PFSK-1 (cell line): ENCODE measurements at regions not wholly inside any gene's neighbourhood (a gene's known extent, or its start where the extent isn't known, plus 50 kb on each side); places are given as distances from the start of the nearest gene placed in this dataset.

ENCODE experiments used
- FOXP2 ChIP-seq: optimal IDR thresholded peaks from 2 replicates; pipeline ENCODE3; 2011; ENCODE audit warnings: borderline replicate concordance, control low read depth, inconsistent platforms; ENCODE audit not compliant: insufficient read depth; ENCODE audit errors: extremely low read length, extremely low read depth
- POLR2AphosphoS5 ChIP-seq: IDR thresholded peaks from 2 replicates; pipeline ENCODE4 v1.6.1; 2012; ENCODE audit warnings: low read depth, mild to moderate bottlenecking, control low read depth, low read length, moderate library complexity
- SIN3A ChIP-seq: IDR thresholded peaks from 2 replicates; pipeline ENCODE4 v1.6.1; 2012; ENCODE audit warnings: mild to moderate bottlenecking, low read length, moderate library complexity, borderline replicate concordance; ENCODE audit not compliant: insufficient read depth
- TAF1 ChIP-seq: IDR thresholded peaks from 2 replicates; pipeline ENCODE4 v1.6.1; 2012; ENCODE audit warnings: low read length, control low read depth, borderline replicate concordance; ENCODE audit not compliant: insufficient read depth
- TF ChIP-seq, protein P1 (sequence below), 2 experiments: IDR thresholded peaks; 2 replicates each; pipeline versions ENCODE4 v1.6.1 to v1.8.0; 2011 to 2012; ENCODE audit warnings: low read depth in 2 of 2, low read length in 2 of 2, control low read depth in 1 of 2, inconsistent platforms in 1 of 2, mild to moderate bottlenecking in 1 of 2, moderate library complexity in 1 of 2; ENCODE audit not compliant: insufficient read depth in 1 of 2

GRCh38 chr9:115986508-115986907 is 167.1 kb upstream of the PAPPA start:
- no peak for TF ChIP-seq SIN3A
- TF ChIP-seq POLR2AphosphoS5 = no peak
- no peak for TF ChIP-seq TAF1
- TF ChIP-seq, protein P1, sequence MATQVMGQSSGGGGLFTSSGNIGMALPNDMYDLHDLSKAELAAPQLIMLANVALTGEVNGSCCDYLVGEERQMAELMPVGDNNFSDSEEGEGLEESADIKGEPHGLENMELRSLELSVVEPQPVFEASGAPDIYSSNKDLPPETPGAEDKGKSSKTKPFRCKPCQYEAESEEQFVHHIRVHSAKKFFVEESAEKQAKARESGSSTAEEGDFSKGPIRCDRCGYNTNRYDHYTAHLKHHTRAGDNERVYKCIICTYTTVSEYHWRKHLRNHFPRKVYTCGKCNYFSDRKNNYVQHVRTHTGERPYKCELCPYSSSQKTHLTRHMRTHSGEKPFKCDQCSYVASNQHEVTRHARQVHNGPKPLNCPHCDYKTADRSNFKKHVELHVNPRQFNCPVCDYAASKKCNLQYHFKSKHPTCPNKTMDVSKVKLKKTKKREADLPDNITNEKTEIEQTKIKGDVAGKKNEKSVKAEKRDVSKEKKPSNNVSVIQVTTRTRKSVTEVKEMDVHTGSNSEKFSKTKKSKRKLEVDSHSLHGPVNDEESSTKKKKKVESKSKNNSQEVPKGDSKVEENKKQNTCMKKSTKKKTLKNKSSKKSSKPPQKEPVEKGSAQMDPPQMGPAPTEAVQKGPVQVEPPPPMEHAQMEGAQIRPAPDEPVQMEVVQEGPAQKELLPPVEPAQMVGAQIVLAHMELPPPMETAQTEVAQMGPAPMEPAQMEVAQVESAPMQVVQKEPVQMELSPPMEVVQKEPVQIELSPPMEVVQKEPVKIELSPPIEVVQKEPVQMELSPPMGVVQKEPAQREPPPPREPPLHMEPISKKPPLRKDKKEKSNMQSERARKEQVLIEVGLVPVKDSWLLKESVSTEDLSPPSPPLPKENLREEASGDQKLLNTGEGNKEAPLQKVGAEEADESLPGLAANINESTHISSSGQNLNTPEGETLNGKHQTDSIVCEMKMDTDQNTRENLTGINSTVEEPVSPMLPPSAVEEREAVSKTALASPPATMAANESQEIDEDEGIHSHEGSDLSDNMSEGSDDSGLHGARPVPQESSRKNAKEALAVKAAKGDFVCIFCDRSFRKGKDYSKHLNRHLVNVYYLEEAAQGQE (IDR thresholded peaks at IDR 0.05; ENCODE audit: insufficient read depth in 1 of 2, low read depth in 2 of 2, low read length in 2 of 2) = no peak
- no peak for TF ChIP-seq FOXP2
